Gastrocnemius medialis (tissue), 4 donors: ENCODE measurements at regions not wholly inside any gene's neighbourhood (a gene's known extent, or its start where the extent isn't known, plus 50 kb on each side); places are given as distances from the start of the nearest gene placed in this dataset.

Experiments
- ATAC-seq, 2 donors: fragments of 150-250 bp; one replicate each; pipeline ENCODE4 v1.9.1; 2016
- DNase-seq, 2 donors: peaks; one replicate each; pipeline ENCODE4 v3.0.0-alpha.2; 2019
- H3K27ac ChIP-seq, 4 donors: fragments of 200-600 bp; sonication (generic); 1 replicate in 1 of 4; 2 replicates in 3 of 4; pipeline ENCODE4 v1.5.1; 2016 to 2018; ENCODE audit warnings: mild to moderate bottlenecking in 2 of 4, moderate library complexity in 1 of 4
- H3K27me3 ChIP-seq, 3 donors: fragments of 200-600 bp; sonication (generic) in 2 of 3; 1 replicate in 1 of 3; 2 replicates in 2 of 3; pipeline versions ENCODE4 v1.5.1 to v1.6.0; 2016 to 2019; ENCODE audit warnings: mild to moderate bottlenecking in 1 of 3, moderate library complexity in 1 of 3
- H3K36me3 ChIP-seq, 2 donors: fragments of 200-600 bp; sonication (generic) in 1 of 2; one replicate each; pipeline ENCODE4 v1.5.1; 2017 to 2018
- H3K4me1 ChIP-seq, 2 donors: fragments of 200-600 bp; sonication (generic) in 1 of 2; one replicate each; pipeline ENCODE4 v1.5.1; 2016 to 2017; ENCODE audit warnings: mild to moderate bottlenecking in 2 of 2
- H3K4me3 ChIP-seq, 4 donors: fragments of 200-600 bp; sonication (generic) in 3 of 4; 1 replicate in 1 of 4; 2 replicates in 3 of 4; pipeline ENCODE4 v1.5.1; 2016 to 2019; ENCODE audit warnings: mild to moderate bottlenecking in 2 of 4
- H3K9me3 ChIP-seq, 3 donors: fragments of 200-600 bp; sonication (generic) in 2 of 3; 1 replicate in 1 of 3; 2 replicates in 2 of 3; pipeline ENCODE4 v1.5.1; 2016 to 2019
- CTCF ChIP-seq, 5 experiments: fragments of 450-650 bp in 3 of 5; fragments of 200-600 bp in 2 of 5; sonication (generic) in 2 of 5; IDR thresholded peaks in 4 of 5; conservative IDR thresholded peaks in 1 of 5; 1 replicate in 4 of 5; 2 replicates in 1 of 5; pipeline ENCODE4 v1.5.1; 2016 to 2019; ENCODE audit warnings: antibody characterized with exemption in 5 of 5, mild to moderate bottlenecking in 3 of 5, moderate library complexity in 3 of 5
- POLR2A ChIP-seq, 2 donors: fragments of 450-650 bp; IDR thresholded peaks; one replicate each; pipeline ENCODE4 v1.6.1; 2017; ENCODE audit warnings: antibody characterized with exemption in 2 of 2, mild to moderate bottlenecking in 2 of 2, moderate library complexity in 2 of 2
- in situ Hi-C, 4 donors: fragments of 200-750 bp; cut with MboI; loops; one replicate each; pipeline versions ENCODE4 v1.15.0 to v1.8.0; 2017; ENCODE audit warnings: low sequenced_read_pairs in 4 of 4
- intact Hi-C: fragments of 100-400 bp; cut with DNase I; formaldehyde crosslinking; loops from one replicate; pipeline ENCODE4 v1.15.1; 2023; ENCODE audit warnings: low total_unique reads

GRCh38 chr6:133764754-133765208, 124.1 kb upstream of the TCF21 start:
- H3K27ac ChIP-seq: peak overlapping the region; percentile 38 to 74 (median 68)
- in situ Hi-C loops (no loop called here), intact Hi-C loops (no loop called here)
- H3K4me3 ChIP-seq: no peak overlapping the region
- no peak for DNase-seq
- peaks cover 0 to 11% of the 10 kb centered on the region in 2 donors for H3K4me1 ChIP-seq
- H3K36me3 ChIP-seq: no peaks in the 10 kb centered on the region
- no peak for ATAC-seq
- H3K27me3 ChIP-seq: no peaks in the 10 kb centered on the region
- no peak for TF ChIP-seq CTCF (IDR thresholded peaks at IDR 0.05 in 4 of 5, conservative IDR thresholded peaks at IDR 0.05 in 1 of 5)
- no peak for TF ChIP-seq POLR2A (IDR thresholded peaks at IDR 0.05)
- H3K9me3 ChIP-seq: no peaks in the 10 kb centered on the region

GRCh38 chr6:133767357-133767970, 121.4 kb upstream of the TCF21 start:
- in situ Hi-C loops: no loop called here
- Histone ChIP-seq H3K9me3 (no peaks in the 10 kb centered on the region), H3K36me3 (no peaks in the 10 kb centered on the region), H3K27me3 (no peaks in the 10 kb centered on the region), H3K4me1 (no peaks in the 10 kb centered on the region), H3K4me3 (no peak overlapping the region), H3K27ac (no peak overlapping the region)
- intact Hi-C loops: no loop called here
- DNase-seq (no peak), ATAC-seq (no peak)
- no peak for TF ChIP-seq POLR2A (IDR thresholded peaks at IDR 0.05)
- TF ChIP-seq CTCF (IDR thresholded peaks at IDR 0.05 in 4 of 5, conservative IDR thresholded peaks at IDR 0.05 in 1 of 5): no peak

GRCh38 chr6:133768656-133769295, 120.1 kb upstream of the TCF21 start:
- no peak for TF ChIP-seq CTCF (IDR thresholded peaks at IDR 0.05 in 4 of 5, conservative IDR thresholded peaks at IDR 0.05 in 1 of 5)
- TF ChIP-seq POLR2A (IDR thresholded peaks at IDR 0.05): no peak
- in situ Hi-C loops (no loop called here), intact Hi-C loops (no loop called here)
- H3K36me3 ChIP-seq: no peaks in the 10 kb centered on the region
- no peak overlapping the region for H3K4me3 ChIP-seq
- H3K27me3 ChIP-seq: no peaks in the 10 kb centered on the region
- no peak for DNase-seq
- no peaks in the 10 kb centered on the region for H3K4me1 ChIP-seq
- no peaks in the 10 kb centered on the region for H3K9me3 ChIP-seq
- ATAC-seq: no peak
- no peak overlapping the region for H3K27ac ChIP-seq

GRCh38 chr6:133769463-133769862, 119.5 kb upstream of the TCF21 start:
- intact Hi-C loops: no loop called here

More at GRCh38 chr6:133769463-133769862, 119.5 kb upstream of the TCF21 start:
- no peaks in the 10 kb centered on the region for H3K9me3 ChIP-seq
- H3K36me3 ChIP-seq: no peaks in the 10 kb centered on the region
- no peak for TF ChIP-seq CTCF (IDR thresholded peaks at IDR 0.05 in 4 of 5, conservative IDR thresholded peaks at IDR 0.05 in 1 of 5)
- no peak for TF ChIP-seq POLR2A (IDR thresholded peaks at IDR 0.05)
- no peak for DNase-seq
- H3K27me3 ChIP-seq: no peaks in the 10 kb centered on the region
- no peak overlapping the region for H3K4me3 ChIP-seq
- no peak for ATAC-seq
- no peak overlapping the region for H3K27ac ChIP-seq
- no peaks in the 10 kb centered on the region for H3K4me1 ChIP-seq
- in situ Hi-C loops: no loop called here
